ENCODE measurements at regions not wholly inside any gene's neighbourhood (a gene's known extent, or its start where the extent isn't known, plus 50 kb on each side); places are given as distances from the start of the nearest gene placed in this dataset.
"Not testable (repeated sequence)": the region's sequence is repeated elsewhere in the genome, so short reads cannot be mapped to it uniquely, and the experiment has no call there.

DNA sequence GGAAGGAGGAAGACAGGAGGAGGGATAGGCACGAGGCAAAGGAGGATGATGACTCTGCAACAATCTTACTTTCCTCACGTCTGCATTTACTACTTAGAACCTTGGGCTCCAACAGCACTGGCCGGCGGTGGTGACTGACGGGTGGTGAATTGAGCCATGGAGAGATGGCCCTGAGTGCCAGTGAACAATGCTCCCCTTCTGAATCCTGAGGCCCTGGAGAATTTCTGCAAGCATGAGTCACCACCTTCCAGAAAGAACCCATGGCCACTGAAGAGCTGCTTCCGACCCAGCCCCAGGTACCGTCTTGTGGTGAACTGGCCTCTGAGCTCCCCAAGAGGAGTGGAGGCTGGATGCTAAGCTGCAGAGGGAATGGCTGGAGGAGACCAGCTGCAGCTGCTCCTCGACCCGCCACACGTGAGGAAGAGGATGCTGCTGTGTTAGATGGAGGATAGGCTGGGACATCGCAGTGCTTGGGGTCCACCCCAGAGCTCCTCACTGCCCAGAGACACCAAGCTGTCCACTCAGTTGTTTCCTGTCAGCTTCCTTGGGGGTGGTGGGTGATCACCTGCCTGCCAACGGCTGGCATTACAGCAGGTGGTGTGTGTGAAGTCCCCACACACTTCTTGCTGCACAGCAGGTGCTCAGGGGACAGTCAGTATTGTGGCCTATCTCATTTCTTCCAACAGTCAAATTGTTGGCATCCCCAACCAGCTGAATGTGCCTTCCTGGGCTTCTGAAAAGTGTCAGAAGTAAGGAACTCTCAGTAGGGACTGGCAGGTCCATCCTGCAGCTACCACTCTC is 186.5 kb upstream of the ID2 start:
- DNase-seq (ENCODE audit: low spot score): no peak

- DNase-seq (ENCODE audit: low spot score): no peak
Measured at GRCh38 chr2:8496079-8496478, 185.8 kb upstream of the ID2 start.

- DNase-seq (ENCODE audit: low spot score): no peak
Measured at GRCh38 chr2:8496617-8497016, 185.2 kb upstream of the ID2 start.

GRCh38 chr2:8498994-8499393 is 182.9 kb upstream of the ID2 start:
- DNase-seq (ENCODE audit: low spot score): no peak

- no peak for DNase-seq (ENCODE audit: low spot score)
Measured at GRCh38 chr2:8500124-8501054, 181.5 kb upstream of the ID2 start.

DNA sequence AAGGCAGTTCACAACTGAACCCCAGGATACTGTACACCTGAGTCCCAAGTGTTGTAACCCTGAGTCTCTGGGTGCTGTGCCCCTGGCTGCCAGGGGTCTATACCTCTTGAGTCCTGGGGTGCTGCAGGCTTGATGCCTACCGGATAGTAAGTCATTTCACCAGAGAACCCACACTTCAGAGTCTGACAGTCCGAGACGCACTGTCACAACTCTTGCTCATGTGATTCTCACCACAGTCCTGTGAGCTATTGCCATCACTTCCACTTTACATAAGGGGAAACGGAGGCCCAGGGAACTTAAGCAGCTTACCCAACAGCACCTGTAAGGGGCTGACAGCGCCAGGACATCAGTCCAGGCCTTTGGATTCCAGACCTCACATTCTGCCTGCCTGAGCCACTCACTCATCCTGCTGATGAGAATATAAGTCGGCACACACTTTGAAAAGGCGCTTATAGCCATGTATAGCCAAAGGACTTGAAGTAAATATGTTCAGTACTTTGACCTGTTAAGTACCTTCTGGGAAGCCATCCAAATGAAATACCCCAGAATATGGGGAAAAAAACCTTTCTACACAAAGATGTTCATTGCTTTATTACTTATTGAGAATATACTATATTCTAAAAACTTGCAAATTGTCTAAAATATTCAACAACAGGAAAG is 180.7 kb upstream of the ID2 start:
- no peak for DNase-seq (ENCODE audit: low spot score)

DNA sequence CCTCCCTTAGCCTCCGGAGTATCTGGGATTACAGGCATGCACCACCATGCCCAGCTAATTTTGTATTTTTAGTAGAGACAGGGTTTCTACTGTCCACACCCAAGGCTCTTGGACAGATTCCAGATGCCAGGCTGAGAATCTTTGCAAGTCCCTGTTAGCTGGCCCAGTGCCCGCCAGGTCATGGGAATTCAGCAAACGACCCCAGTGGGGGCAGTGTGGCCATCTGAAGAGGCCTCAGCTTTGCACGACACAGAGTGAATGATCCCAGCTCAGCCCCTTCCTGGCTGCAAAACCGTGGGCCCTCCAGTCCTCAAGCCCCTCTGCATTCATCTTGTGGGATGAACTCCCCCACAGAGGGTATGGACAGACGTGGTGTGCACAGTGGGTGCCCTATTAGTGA is 179.5 kb upstream of the ID2 start:
- DNase-seq (ENCODE audit: low spot score): no peak

DNA sequence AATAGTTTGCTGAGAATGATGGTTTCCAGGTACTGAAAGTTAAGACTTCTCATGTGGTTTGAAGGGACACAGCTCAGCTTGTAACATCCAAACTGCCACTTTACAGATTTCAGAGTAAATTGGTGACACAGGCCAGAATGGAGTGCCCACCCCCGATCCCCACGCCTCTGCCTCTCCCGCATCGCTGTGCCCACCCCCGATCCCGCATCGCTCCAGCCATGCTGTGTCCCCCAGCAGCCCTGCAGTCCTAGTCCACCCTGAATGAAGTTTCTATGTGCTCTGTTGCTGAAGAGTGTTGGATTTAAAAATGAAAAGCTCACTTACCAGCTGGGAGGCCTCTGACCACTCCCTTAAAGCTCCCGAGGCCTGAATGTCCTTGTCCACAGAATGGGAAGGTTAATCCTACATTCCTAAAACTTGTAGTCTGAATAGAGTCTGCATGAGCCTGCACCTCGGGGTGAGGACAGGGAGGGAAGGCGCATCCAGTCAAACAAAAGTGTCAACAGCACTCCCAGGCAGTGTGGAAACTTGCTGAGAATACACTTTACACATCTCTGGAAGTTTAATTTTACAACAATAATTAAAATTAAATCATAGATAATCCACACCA is 176.4 kb upstream of the ID2 start:
- DNase-seq (ENCODE audit: low spot score): no peak

GRCh38 chr2:8506746-8507145 is 175.1 kb upstream of the ID2 start:
- DNase-seq (ENCODE audit: low spot score): no peak

DNA sequence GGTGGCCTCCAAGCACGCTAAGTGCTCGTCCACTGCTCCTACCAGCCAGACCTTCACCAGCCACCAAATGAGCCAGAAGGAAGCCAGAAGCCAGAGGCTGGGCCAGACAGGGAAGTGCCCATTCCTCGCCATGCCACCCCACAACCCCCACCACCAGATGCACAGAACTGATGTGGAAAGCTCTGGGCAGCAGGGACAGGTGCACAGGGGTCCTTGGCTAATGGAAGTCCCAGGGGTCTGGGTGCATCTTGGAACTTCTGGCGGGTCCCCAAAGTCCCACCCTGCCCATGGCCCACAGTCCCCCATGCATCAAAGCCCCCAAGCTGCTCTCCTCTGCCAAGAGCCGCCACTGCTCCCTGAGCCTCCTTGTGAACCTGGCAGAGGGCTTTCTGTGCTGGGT is 173.1 kb upstream of the ID2 start:
- no peak for DNase-seq (ENCODE audit: low spot score)

GRCh38 chr2:8509621-8510020 is 172.2 kb upstream of the ID2 start:
- DNase-seq (ENCODE audit: low spot score): no peak

- DNase-seq (ENCODE audit: low spot score): not testable (repeated sequence)
Measured at GRCh38 chr2:8510055-8510454, 171.8 kb upstream of the ID2 start.

GRCh38 chr2:8510519-8510918 is 171.3 kb upstream of the ID2 start:
- DNase-seq (ENCODE audit: low spot score): no peak

DNA sequence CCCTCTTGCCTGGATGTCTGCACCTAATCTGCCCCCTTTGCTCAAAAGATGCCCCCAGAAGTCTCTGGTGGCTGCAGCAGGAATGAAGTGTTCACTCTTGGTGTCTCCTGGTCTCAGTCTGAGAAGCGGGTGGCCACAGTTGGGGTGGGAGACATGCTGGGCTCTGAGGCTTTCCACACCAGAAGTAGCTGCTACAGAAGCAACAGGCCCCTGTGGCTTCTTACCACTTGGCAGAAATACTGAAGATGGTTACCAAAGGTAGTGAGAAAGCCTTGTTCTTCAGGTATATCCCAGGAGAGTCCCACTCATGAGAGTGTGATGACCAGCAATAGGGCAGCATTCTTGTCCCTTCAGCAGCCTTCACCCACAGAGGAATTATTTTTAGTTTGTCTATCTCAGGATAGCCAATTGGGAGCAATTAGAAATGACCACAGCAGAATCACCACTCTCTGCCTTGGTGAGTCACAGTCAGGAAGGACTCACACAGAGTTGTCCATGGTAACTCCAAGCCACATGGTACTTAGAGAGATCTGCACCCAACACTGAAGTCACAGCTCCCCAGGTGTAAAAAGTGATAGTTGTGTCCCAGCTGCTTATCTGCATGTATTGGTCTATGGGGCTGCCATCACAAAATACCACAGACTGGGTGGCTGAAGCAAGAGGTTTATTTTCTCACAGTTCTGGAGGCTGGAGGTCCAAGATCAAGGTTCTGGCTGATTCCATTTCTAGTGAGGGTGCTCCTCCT is 169.8 kb upstream of the ID2 start:
- no peak for DNase-seq (ENCODE audit: low spot score)

GRCh38 chr2:8513601-8514273 is 168.1 kb upstream of the ID2 start:
- DNase-seq (ENCODE audit: low spot score): no peak

GRCh38 chr2:8514274-8514662 is 167.6 kb upstream of the ID2 start:
- DNase-seq (ENCODE audit: low spot score): no peak

- DNase-seq (ENCODE audit: low spot score): peak; percentile 82
Measured at GRCh38 chr2:8514796-8515758, 166.8 kb upstream of the ID2 start.

- DNase-seq (ENCODE audit: low spot score): no peak
Measured at GRCh38 chr2:8515864-8516533, 165.9 kb upstream of the ID2 start.

DNA sequence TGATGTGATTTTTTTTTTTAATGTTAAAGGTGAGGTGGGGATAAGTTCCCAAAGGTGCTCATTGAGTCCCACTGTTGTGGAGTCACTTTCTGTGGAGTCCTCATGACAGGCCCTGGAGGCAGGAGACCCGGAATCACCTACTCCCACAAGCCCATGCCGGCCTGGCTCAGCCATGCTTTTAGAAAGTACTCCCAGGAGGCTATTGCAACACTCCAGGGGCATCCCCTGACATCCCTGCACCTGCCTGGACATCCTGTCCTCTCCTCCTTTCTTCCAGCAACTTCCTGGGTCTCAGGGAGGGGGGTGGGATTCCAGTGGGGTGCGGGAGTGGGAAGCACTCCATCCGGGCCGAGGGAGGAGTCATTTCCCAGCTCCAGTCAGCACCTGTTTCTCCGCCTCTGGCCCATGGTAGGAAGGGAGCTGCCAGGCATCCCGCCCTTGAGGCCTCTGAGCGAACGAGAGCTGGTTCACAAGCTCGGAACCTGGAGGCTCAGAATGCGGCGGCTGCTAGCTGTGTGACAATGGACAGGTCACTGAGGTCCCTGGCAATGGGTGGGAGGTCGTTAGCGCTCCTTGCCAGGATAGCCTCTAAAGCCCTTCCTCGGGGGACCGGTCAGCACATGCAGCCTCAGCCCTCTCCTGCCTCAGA is 163.9 kb upstream of the ID2 start:
- no peak for DNase-seq (ENCODE audit: low spot score)
